OCI-LY3 (cell line): ENCODE measurements at regions not wholly inside any gene's neighbourhood (a gene's known extent, or its start where the extent isn't known, plus 50 kb on each side); places are given as distances from the start of the nearest gene placed in this dataset.

Experiments used
- CTCF ChIP-seq: fragments of 200-600, 300-600 bp; sonication (generic); IDR thresholded peaks from 2 replicates; pipeline ENCODE4 v1.5.1; 2014; ENCODE audit warnings: antibody characterized with exemption, low read length, low read depth
- EZH2phosphoT487 ChIP-seq: fragments of 200-600 bp; shearing (Covaris generic); IDR thresholded peaks from 2 replicates; pipeline ENCODE4 v1.6.1; 2018; ENCODE audit warnings: antibody characterized with exemption, mixed run types, low read depth

GRCh38 chr4:181051931-181052330 lies 1191.3 kb upstream of the TENM3 start:
- TF ChIP-seq CTCF, result no peak
- TF ChIP-seq EZH2phosphoT487, result no peak
